ENCODE measurements at regions not wholly inside any gene's neighbourhood (a gene's known extent, or its start where the extent isn't known, plus 50 kb on each side); places are given as distances from the start of the nearest gene placed in this dataset.

DNA sequence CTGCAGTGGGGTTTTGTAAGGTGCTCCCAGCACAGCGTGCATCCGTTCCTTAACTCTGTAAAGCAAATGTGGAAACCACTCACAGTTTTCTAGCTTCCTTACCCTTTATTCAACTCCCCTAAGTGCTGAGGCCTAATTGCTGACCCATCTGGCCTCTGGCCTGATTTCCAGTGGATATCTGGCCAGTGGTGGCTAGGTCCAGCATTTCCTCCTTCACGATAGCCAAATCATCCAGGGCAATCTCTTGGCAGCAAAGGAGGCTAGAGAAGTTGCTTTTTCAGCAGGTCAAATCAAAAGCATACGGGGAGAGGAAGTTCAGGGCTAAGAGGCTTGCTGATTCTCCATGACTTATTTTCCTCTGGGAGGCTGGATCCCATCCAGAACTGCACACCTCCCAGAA is 286.3 kb upstream of the VLDLR start:
- Histone ChIP-seq H3K9ac (no peak overlapping the region), H3K27ac (peak overlapping the region; percentile 59), H3K36me3 (ENCODE audit: control insufficient read depth, insufficient read depth, low read length) (no peaks in the 10 kb centered on the region), H3K79me2 (no peaks in the 10 kb centered on the region), H3K9me3 (ENCODE audit: control insufficient read depth, low read length) (no peaks in the 10 kb centered on the region), H2AFZ (peak overlapping the region; percentile 38), H3K4me3 (ENCODE audit: low read depth, low read length) (no peak overlapping the region), H3K4me1 (peaks cover 9% of the 10 kb centered on the region), H3K4me2 (ENCODE audit: low read length) (peak overlapping the region; percentile 23), H3K27me3 (ENCODE audit: control insufficient read depth, insufficient read depth, low read length) (no peaks in the 10 kb centered on the region)
- TF ChIP-seq, protein P1, sequence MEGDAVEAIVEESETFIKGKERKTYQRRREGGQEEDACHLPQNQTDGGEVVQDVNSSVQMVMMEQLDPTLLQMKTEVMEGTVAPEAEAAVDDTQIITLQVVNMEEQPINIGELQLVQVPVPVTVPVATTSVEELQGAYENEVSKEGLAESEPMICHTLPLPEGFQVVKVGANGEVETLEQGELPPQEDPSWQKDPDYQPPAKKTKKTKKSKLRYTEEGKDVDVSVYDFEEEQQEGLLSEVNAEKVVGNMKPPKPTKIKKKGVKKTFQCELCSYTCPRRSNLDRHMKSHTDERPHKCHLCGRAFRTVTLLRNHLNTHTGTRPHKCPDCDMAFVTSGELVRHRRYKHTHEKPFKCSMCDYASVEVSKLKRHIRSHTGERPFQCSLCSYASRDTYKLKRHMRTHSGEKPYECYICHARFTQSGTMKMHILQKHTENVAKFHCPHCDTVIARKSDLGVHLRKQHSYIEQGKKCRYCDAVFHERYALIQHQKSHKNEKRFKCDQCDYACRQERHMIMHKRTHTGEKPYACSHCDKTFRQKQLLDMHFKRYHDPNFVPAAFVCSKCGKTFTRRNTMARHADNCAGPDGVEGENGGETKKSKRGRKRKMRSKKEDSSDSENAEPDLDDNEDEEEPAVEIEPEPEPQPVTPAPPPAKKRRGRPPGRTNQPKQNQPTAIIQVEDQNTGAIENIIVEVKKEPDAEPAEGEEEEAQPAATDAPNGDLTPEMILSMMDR (IDR thresholded peaks at IDR 0.05): no peak

DNA sequence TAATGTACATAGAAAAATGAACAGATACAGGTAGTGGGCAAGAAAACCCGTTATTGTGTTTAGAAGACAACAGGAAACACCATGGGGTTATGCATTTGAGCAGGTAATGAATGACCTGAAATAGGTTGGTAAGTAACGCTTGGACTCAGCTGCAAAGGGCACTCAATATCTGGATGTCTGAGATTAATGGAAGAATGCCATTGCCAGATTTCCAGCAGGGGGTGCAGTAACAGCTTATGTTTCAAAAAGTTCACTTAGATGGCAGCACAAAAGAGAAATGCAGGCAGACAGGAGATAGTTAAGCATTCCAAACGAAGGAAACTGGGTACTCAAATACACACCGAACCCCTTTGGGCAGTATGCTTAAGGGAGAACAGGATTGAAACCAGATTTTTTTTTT is 285.5 kb upstream of the VLDLR start:
- Histone ChIP-seq H3K9ac (no peak overlapping the region), H3K27me3 (ENCODE audit: control insufficient read depth, insufficient read depth, low read length) (no peaks in the 10 kb centered on the region), H3K27ac (no peak overlapping the region), H3K79me2 (no peaks in the 10 kb centered on the region), H3K4me2 (ENCODE audit: low read length) (no peak overlapping the region), H3K9me3 (ENCODE audit: control insufficient read depth, low read length) (no peaks in the 10 kb centered on the region), H3K4me3 (ENCODE audit: low read depth, low read length) (no peak overlapping the region), H2AFZ (no peak overlapping the region), H3K36me3 (ENCODE audit: control insufficient read depth, insufficient read depth, low read length) (no peaks in the 10 kb centered on the region), H3K4me1 (peaks cover 9% of the 10 kb centered on the region)
- TF ChIP-seq, protein P1 (IDR thresholded peaks at IDR 0.05): no peak

DNA sequence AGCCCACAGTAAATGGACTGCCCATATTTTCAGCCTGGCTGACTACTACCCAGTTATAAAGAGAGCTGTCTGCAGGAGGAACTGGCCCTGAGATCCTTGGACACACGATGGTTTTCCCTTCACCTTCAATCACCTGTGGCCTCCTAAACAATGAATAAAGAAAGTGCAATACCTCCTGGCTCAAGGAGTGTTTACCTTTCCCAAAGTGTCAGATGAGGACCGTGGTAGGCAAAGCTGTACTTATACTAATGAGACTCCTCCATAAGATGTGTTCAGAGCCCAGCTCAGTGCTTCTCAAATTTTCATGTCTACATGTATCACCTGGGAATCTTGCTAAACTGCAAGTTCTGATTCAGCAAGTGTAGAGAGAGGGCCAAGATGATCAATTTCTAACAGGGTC is 284.5 kb upstream of the VLDLR start:
- no peaks in the 10 kb centered on the region for H3K79me2 ChIP-seq

DNA sequence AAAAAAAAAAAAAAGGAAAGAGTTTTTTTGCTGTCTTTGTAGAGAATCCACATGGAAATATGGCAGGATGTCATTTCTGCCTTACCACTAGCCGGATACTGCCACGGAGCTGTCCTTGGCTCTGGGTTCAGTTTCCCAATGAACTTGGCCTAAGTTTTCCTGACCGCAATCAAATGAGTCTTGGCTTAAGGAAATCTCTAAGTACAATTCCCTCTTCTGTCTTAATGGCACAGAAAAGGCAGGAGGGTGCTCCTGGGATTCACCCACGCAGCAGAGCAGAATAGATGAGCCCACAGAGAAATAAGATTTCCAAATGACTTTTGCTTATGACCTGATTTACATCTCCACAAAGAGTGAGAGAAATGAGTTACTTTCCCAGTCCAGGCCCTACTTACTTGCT is 284.0 kb upstream of the VLDLR start:
- H3K79me2 ChIP-seq: no peaks in the 10 kb centered on the region
- H3K27ac ChIP-seq: no peak overlapping the region
- TF ChIP-seq, protein P1 (IDR thresholded peaks at IDR 0.05): no peak
- no peaks in the 10 kb centered on the region for H3K9me3 ChIP-seq (ENCODE audit: control insufficient read depth, low read length)
- H3K4me1 ChIP-seq: peaks cover 9% of the 10 kb centered on the region
- no peak overlapping the region for H3K4me2 ChIP-seq (ENCODE audit: low read length)
- no peak overlapping the region for H3K9ac ChIP-seq
- no peaks in the 10 kb centered on the region for H3K36me3 ChIP-seq (ENCODE audit: control insufficient read depth, insufficient read depth, low read length)
- H2AFZ ChIP-seq: no peak overlapping the region
- no peaks in the 10 kb centered on the region for H3K27me3 ChIP-seq (ENCODE audit: control insufficient read depth, insufficient read depth, low read length)
- no peak overlapping the region for H3K4me3 ChIP-seq (ENCODE audit: low read depth, low read length)

More for the DNA sequence above, 284.5 kb upstream of the VLDLR start:
- no peaks in the 10 kb centered on the region for H3K36me3 ChIP-seq (ENCODE audit: control insufficient read depth, insufficient read depth, low read length)
- H3K4me3 ChIP-seq (ENCODE audit: low read depth, low read length): no peak overlapping the region
- no peaks in the 10 kb centered on the region for H3K27me3 ChIP-seq (ENCODE audit: control insufficient read depth, insufficient read depth, low read length)
- H3K9me3 ChIP-seq (ENCODE audit: control insufficient read depth, low read length): no peaks in the 10 kb centered on the region
- TF ChIP-seq, protein P1 (IDR thresholded peaks at IDR 0.05): no peak
- no peak overlapping the region for H3K9ac ChIP-seq
- no peak overlapping the region for H3K4me2 ChIP-seq (ENCODE audit: low read length)
- peaks cover 9% of the 10 kb centered on the region for H3K4me1 ChIP-seq
- no peak overlapping the region for H2AFZ ChIP-seq
- no peak overlapping the region for H3K27ac ChIP-seq

DNA sequence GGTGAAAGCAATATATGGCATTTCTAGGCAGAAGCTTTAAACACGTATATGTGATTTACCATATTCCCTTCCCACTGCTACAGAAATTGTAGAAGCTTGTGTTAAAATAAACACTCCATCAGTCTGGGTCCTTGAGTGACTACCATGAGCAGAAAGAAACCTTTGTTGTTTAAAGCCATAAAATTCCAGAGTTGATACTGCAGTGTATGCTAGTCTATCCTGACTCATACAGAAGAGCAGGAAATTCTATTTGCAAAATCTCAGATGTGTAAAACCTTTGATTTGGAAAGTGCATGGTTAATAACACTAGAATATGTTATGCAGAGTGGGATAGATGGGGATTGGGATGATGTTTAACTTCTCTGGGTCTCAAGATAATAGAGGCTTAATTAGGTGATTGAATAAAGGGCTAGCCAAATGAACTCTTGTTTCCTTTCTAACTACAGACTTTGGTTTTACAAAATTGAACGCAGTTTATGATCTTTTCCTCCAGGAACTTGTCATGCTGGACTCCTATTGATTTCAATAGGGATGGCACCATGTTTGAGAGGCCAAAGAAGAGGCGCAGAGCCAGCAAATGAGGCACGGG is 282.7 kb upstream of the VLDLR start:
- Histone ChIP-seq H3K4me1 (peaks cover 9% of the 10 kb centered on the region), H2AFZ (no peak overlapping the region), H3K4me2 (ENCODE audit: low read length) (no peak overlapping the region), H3K9ac (no peak overlapping the region), H3K27ac (no peak overlapping the region), H3K79me2 (no peaks in the 10 kb centered on the region), H3K27me3 (ENCODE audit: control insufficient read depth, insufficient read depth, low read length) (no peaks in the 10 kb centered on the region), H3K9me3 (ENCODE audit: control insufficient read depth, low read length) (no peaks in the 10 kb centered on the region), H3K4me3 (ENCODE audit: low read depth, low read length) (no peak overlapping the region), H3K36me3 (ENCODE audit: control insufficient read depth, insufficient read depth, low read length) (no peaks in the 10 kb centered on the region)
- TF ChIP-seq, protein P1 (IDR thresholded peaks at IDR 0.05): no peak

Data from parathyroid adenoma (tissue), 2 donors.